Colonic mucosa (tissue), 4 donors: ENCODE measurements at regions not wholly inside any gene's neighbourhood (a gene's known extent, or its start where the extent isn't known, plus 50 kb on each side); places are given as distances from the start of the nearest gene placed in this dataset.

Experiments used
- DNase-seq: peaks from one replicate; pipeline ENCODE4 v3.0.0-alpha.2; 2020
- H3K27ac ChIP-seq: fragments of 200-600 bp; one replicate; pipeline ENCODE4 v1.8.0; 2021
- H3K27me3 ChIP-seq: fragments of 200-600 bp; one replicate; pipeline ENCODE4 v1.8.0; 2021
- H3K36me3 ChIP-seq: fragments of 200-600 bp; one replicate; pipeline ENCODE4 v1.8.0; 2021
- H3K4me1 ChIP-seq: fragments of 200-600 bp; one replicate; pipeline ENCODE4 v1.8.0; 2021; ENCODE audit warnings: mild to moderate bottlenecking
- H3K4me3 ChIP-seq: fragments of 200-600 bp; one replicate; pipeline ENCODE4 v1.8.0; 2021
- H3K9ac ChIP-seq, 2 donors: one replicate each; pipeline ENCODE4 v1.7.0; 2013; ENCODE audit warnings: control low read depth in 2 of 2, low read depth in 2 of 2, low read length in 2 of 2
- H3K9me3 ChIP-seq: fragments of 200-600 bp; one replicate; pipeline ENCODE4 v1.8.0; 2021
- CTCF ChIP-seq: fragments of 200-600 bp; IDR thresholded peaks from one replicate; pipeline ENCODE4 v1.8.0; 2022; ENCODE audit warnings: antibody characterized with exemption, mild to moderate bottlenecking
- intact Hi-C: fragments of 100-400 bp; cut with DNase I; formaldehyde crosslinking; loops from one replicate; pipeline ENCODE4 v1.14.1; 2022
- donor health status: healthy.
- donor health status: DM: no; HTN: no; CAD: no.
- donor health status: DM: no; HTN: no; CAD: no.

- Histone ChIP-seq H3K9me3 (no peaks in the 10 kb centered on the region), H3K27ac (no peak overlapping the region), H3K4me3 (no peak overlapping the region), H3K4me1 (no peaks in the 10 kb centered on the region), H3K9ac (no peak overlapping the region), H3K36me3 (no peaks in the 10 kb centered on the region), H3K27me3 (no peaks in the 10 kb centered on the region)
- no peak for TF ChIP-seq CTCF
- intact Hi-C loops: loop anchor here (5.0 kb wide), 1 partner anchor 137 kb away; no protein-coding TSS in a partner anchor
- no peak for DNase-seq
Measured at GRCh38 chr10:4515721-4516120, 310.3 kb upstream of the AKR1E2 start.

GRCh38 chr10:4514445-4515108, 311.4 kb upstream of the AKR1E2 start:
- no peak overlapping the region for H3K4me3 ChIP-seq
- no peaks in the 10 kb centered on the region for H3K4me1 ChIP-seq
- H3K9ac ChIP-seq: no peak overlapping the region
- intact Hi-C loops: loop anchor here (5.0 kb wide), 2 partner anchors 138 to 253 kb away; no protein-coding TSS in a partner anchor
- DNase-seq: peak; percentile 23
- TF ChIP-seq CTCF: no peak
- H3K9me3 ChIP-seq: no peaks in the 10 kb centered on the region
- H3K27me3 ChIP-seq: no peaks in the 10 kb centered on the region
- H3K36me3 ChIP-seq: no peaks in the 10 kb centered on the region
- no peak overlapping the region for H3K27ac ChIP-seq

- peak; percentile 32 for TF ChIP-seq CTCF
- H3K9ac ChIP-seq: no peak overlapping the region
- no peaks in the 10 kb centered on the region for H3K27me3 ChIP-seq
- no peaks in the 10 kb centered on the region for H3K36me3 ChIP-seq
- intact Hi-C loops: loop anchor here (5.0 kb wide), 1 partner anchor 255 kb away; no protein-coding TSS in a partner anchor
- no peaks in the 10 kb centered on the region for H3K9me3 ChIP-seq
- peak; percentile 39 for DNase-seq
- H3K27ac ChIP-seq: no peak overlapping the region
- H3K4me3 ChIP-seq: no peak overlapping the region
- no peaks in the 10 kb centered on the region for H3K4me1 ChIP-seq
Measured at GRCh38 chr10:4512671-4513240, 313.3 kb upstream of the AKR1E2 start.

GRCh38 chr10:4512196-4512595, 313.8 kb upstream of the AKR1E2 start:
- DNase-seq: no peak
- Histone ChIP-seq H3K4me3 (no peak overlapping the region), H3K27ac (no peak overlapping the region), H3K4me1 (no peaks in the 10 kb centered on the region), H3K36me3 (no peaks in the 10 kb centered on the region), H3K9ac (no peak overlapping the region), H3K9me3 (no peaks in the 10 kb centered on the region), H3K27me3 (no peaks in the 10 kb centered on the region)
- TF ChIP-seq CTCF: no peak
- intact Hi-C loops: loop anchor here (5.0 kb wide), 1 partner anchor 255 kb away; no protein-coding TSS in a partner anchor

- no peak for TF ChIP-seq CTCF
- H3K9me3 ChIP-seq: no peaks in the 10 kb centered on the region
- no peaks in the 10 kb centered on the region for H3K36me3 ChIP-seq
- no peak overlapping the region for H3K27ac ChIP-seq
- intact Hi-C loops: loop anchor here (5.0 kb wide), 1 partner anchor 256 kb away; no protein-coding TSS in a partner anchor
- no peak overlapping the region for H3K9ac ChIP-seq
- H3K27me3 ChIP-seq: no peaks in the 10 kb centered on the region
- no peak for DNase-seq
- no peak overlapping the region for H3K4me3 ChIP-seq
- H3K4me1 ChIP-seq: no peaks in the 10 kb centered on the region
Measured at GRCh38 chr10:4511509-4511908, 314.5 kb upstream of the AKR1E2 start.
